Testis (tissue), 2 donors: ENCODE measurements at regions not wholly inside any gene's neighbourhood (a gene's known extent, or its start where the extent isn't known, plus 50 kb on each side); places are given as distances from the start of the nearest gene placed in this dataset.

Experiments
- DNase-seq: peaks from one replicate; pipeline ENCODE4 v3.0.0-alpha.2; 2019
- H3K27ac ChIP-seq, 2 donors: fragments of 200-600 bp; sonication (generic); one replicate each; pipeline ENCODE4 v1.5.1; 2019
- H3K27me3 ChIP-seq: fragments of 200-600 bp; sonication (generic); one replicate; pipeline ENCODE4 v1.5.1; 2019
- H3K36me3 ChIP-seq: fragments of 200-600 bp; sonication (generic); one replicate; pipeline ENCODE4 v1.5.1; 2017; ENCODE audit warnings: low read depth; ENCODE audit errors: missing control alignments
- H3K4me1 ChIP-seq: fragments of 200-600 bp; sonication (generic); one replicate; pipeline ENCODE4 v1.5.1; 2019
- H3K4me3 ChIP-seq, 2 donors: fragments of 200-600 bp; sonication (generic); one replicate each; pipeline ENCODE4 v1.5.1; 2017 to 2019
- H3K9me3 ChIP-seq: fragments of 200-600 bp; sonication (generic); one replicate; pipeline ENCODE4 v1.5.1; 2017
- POLR2A ChIP-seq: fragments of 450-650 bp; IDR thresholded peaks from one replicate; pipeline ENCODE4 v1.6.1; 2017; ENCODE audit warnings: antibody characterized with exemption, mild to moderate bottlenecking, moderate library complexity
- WGBS, 2 donors: methylation state at CpG; one replicate each; pipeline ENCODE4 v1.1.5; 2018; 5-methylcytosine and 5-hydroxymethylcytosine counted together
- intact Hi-C: fragments of 100-400 bp; cut with DNase I; formaldehyde crosslinking; loops from one replicate; pipeline ENCODE4 v1.15.1; 2023; ENCODE audit warnings: low total_unique reads
- TF ChIP-seq, protein P1 (sequence below), 3 experiments: fragments of 450-650 bp in 2 of 3; fragments of 200-600 bp in 1 of 3; sonication (generic) in 1 of 3; IDR thresholded peaks; one replicate each; pipeline ENCODE4 v1.5.1; 2016 to 2019; ENCODE audit warnings: antibody characterized with exemption in 3 of 3, mild to moderate bottlenecking in 2 of 3, moderate library complexity in 1 of 3

GRCh38 chr14:48111151-48111550 is 435.7 kb upstream of the MDGA2 start:
- no peak for DNase-seq
- H3K27ac ChIP-seq = no peak overlapping the region
- no peaks in the 10 kb centered on the region for H3K9me3 ChIP-seq
- no peaks in the 10 kb centered on the region for H3K4me1 ChIP-seq
- no peak overlapping the region for H3K4me3 ChIP-seq
- intact Hi-C loops = no loop called here
- no peaks in the 10 kb centered on the region for H3K36me3 ChIP-seq
- no peaks in the 10 kb centered on the region for H3K27me3 ChIP-seq
- TF ChIP-seq, protein P1, sequence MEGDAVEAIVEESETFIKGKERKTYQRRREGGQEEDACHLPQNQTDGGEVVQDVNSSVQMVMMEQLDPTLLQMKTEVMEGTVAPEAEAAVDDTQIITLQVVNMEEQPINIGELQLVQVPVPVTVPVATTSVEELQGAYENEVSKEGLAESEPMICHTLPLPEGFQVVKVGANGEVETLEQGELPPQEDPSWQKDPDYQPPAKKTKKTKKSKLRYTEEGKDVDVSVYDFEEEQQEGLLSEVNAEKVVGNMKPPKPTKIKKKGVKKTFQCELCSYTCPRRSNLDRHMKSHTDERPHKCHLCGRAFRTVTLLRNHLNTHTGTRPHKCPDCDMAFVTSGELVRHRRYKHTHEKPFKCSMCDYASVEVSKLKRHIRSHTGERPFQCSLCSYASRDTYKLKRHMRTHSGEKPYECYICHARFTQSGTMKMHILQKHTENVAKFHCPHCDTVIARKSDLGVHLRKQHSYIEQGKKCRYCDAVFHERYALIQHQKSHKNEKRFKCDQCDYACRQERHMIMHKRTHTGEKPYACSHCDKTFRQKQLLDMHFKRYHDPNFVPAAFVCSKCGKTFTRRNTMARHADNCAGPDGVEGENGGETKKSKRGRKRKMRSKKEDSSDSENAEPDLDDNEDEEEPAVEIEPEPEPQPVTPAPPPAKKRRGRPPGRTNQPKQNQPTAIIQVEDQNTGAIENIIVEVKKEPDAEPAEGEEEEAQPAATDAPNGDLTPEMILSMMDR (IDR thresholded peaks at IDR 0.05) = no peak
- TF ChIP-seq POLR2A = no peak
- WGBS, 2 donors = 85 to 88% methylated on average over 3 of the region's 3 CpGs

DNA sequence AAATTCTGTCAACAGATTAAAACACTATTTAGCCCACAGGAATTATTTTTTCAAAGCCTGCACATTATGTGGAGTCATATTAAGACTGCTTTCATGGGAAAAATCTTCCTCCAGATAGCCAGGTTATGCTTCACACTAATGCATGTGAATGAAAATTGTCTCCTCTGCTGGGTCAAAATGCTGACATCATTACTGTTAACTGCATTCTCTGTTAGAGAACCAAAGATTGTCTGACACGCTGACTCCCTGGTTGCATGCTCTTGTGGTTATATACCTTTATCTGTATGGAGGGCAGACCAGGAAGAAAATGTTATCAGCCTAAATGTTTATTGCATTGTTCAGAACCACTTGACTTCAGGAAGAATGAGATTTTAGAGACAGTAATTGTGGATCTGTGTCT is 432.2 kb upstream of the MDGA2 start:
- no peaks in the 10 kb centered on the region for H3K9me3 ChIP-seq
- H3K36me3 ChIP-seq = no peaks in the 10 kb centered on the region
- H3K4me3 ChIP-seq = no peak overlapping the region
- no peaks in the 10 kb centered on the region for H3K27me3 ChIP-seq
- H3K4me1 ChIP-seq = no peaks in the 10 kb centered on the region
- no peak overlapping the region for H3K27ac ChIP-seq
- intact Hi-C loops = no loop called here
- no peak for DNase-seq
- WGBS, 2 donors = 73 to 82% methylated on average over 1 of the region's 1 CpG
- TF ChIP-seq, protein P1 (IDR thresholded peaks at IDR 0.05) = no peak
- no peak for TF ChIP-seq POLR2A

DNA sequence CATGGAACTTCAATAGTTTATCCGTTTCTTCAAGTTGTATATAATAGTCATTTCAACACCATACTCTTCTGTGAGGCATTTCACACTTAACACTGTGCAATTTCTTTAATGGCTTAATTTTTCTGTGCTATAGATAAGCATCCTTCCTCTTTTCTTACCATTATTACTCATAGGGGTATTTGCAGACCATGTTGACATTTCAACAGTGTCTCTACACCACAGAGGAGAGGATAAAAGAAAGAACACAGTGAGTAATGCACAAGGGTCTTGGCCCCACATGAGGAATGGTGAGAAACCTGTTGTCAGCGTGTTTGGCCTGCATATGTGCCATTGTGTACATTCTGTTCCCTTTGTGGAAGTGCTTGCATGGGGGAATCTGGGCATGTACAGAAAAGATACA is 421.5 kb upstream of the MDGA2 start:
- WGBS, 2 donors = 91 to 94% methylated on average over 2 of the region's 2 CpGs
- Histone ChIP-seq H3K9me3 (no peaks in the 10 kb centered on the region), H3K4me3 (no peak overlapping the region), H3K36me3 (no peaks in the 10 kb centered on the region), H3K27me3 (no peaks in the 10 kb centered on the region), H3K4me1 (no peaks in the 10 kb centered on the region), H3K27ac (no peak overlapping the region)
- no peak for TF ChIP-seq POLR2A
- TF ChIP-seq, protein P1 (IDR thresholded peaks at IDR 0.05) = no peak
- intact Hi-C loops = no loop called here
- DNase-seq = no peak

DNA sequence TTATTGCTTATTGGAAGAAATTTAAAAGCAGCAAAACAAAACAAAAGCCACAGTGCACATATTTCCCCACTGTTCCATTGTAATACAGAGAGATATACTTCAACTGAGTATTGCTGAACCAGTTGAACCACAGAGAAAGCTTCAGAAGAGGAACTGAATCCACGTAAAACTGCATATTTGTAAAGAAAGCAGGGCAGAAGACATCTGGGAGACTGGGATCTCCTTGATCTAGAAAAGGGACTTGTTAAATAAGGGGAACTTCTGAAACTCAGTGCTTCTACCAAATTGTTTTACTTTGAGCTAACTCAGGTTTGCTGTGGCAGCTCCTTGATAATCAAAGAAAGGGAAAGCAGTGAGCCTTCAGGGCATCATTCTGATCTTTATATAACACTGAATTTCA is 411.1 kb upstream of the MDGA2 start:
- no peaks in the 10 kb centered on the region for H3K9me3 ChIP-seq
- no peak overlapping the region for H3K4me3 ChIP-seq
- intact Hi-C loops = no loop called here
- 92 to 100% methylated on average over 1 of the region's 1 CpG for WGBS, 2 donors
- H3K27me3 ChIP-seq = no peaks in the 10 kb centered on the region
- no peak overlapping the region for H3K27ac ChIP-seq
- no peaks in the 10 kb centered on the region for H3K36me3 ChIP-seq
- no peak for DNase-seq
- H3K4me1 ChIP-seq = no peaks in the 10 kb centered on the region
- no peak for TF ChIP-seq POLR2A
- TF ChIP-seq, protein P1 (IDR thresholded peaks at IDR 0.05) = no peak

DNA sequence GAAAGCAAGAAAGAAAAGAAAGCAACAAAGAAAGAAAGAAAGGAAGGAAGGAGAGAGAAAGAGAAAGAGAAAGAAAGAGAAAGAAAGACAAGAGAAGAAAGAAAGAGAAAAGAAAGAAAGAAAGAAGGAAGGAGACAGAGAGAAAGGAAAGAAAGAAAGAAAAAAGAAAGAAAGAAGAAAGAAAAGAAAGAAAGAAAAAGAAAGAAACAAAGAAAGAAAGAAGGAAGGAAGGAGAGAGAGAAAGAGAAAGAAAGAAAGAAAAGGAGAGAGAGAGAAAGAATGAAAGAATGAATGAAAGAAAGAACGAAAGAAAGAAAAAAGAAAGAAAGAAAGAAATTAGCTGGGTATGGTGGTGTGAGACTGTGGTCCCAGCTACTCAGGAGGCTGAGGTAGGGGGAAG is 400.1 kb upstream of the MDGA2 start:
- no peak overlapping the region for H3K4me3 ChIP-seq
- no peak overlapping the region for H3K27ac ChIP-seq
- intact Hi-C loops = no loop called here
- no peaks in the 10 kb centered on the region for H3K9me3 ChIP-seq
- no peaks in the 10 kb centered on the region for H3K4me1 ChIP-seq
- H3K27me3 ChIP-seq = no peaks in the 10 kb centered on the region
- WGBS, 2 donors = 84 to 96% methylated on average over 1 of the region's 1 CpG
- no peak for DNase-seq
- H3K36me3 ChIP-seq = no peaks in the 10 kb centered on the region
- TF ChIP-seq POLR2A = no peak
- TF ChIP-seq, protein P1 (IDR thresholded peaks at IDR 0.05) = no peak
